ENCODE measurements at regions not wholly inside any gene's neighbourhood (a gene's known extent, or its start where the extent isn't known, plus 50 kb on each side); places are given as distances from the start of the nearest gene placed in this dataset.
A peak's percentile ranks its signal among the peaks of the same experiment; 100 is the strongest.

GRCh38 chr6:105871542-105871941, 214.6 kb upstream of the PRDM1 start:
- Histone ChIP-seq H3K27ac (ENCODE audit: low read depth in 1 of 2, low read length in 2 of 2) (peak overlapping the region in 1 of 2 donors; percentile 91), H3K9me3 (replicated peaks in 1 of 2; ENCODE audit: control insufficient read depth in 1 of 2, insufficient read depth in 1 of 2, low read length in 2 of 2) (no peaks in the 10 kb centered on the region), H3K27me3 (ENCODE audit: control insufficient read depth in 2 of 2, insufficient read depth in 2 of 2, low read length in 2 of 2) (no peaks in the 10 kb centered on the region), H3K4me2 (replicated peaks; ENCODE audit: extremely low read depth, low read length, poor library complexity, severe bottlenecking) (no peak overlapping the region), H4K20me1 (ENCODE audit: insufficient read depth, low read length) (no peaks in the 10 kb centered on the region), H2AFZ (ENCODE audit: insufficient read depth, low read depth, low read length, poor library complexity, severe bottlenecking) (no peak overlapping the region), H3K36me3 (replicated peaks in 1 of 2; ENCODE audit: control insufficient read depth in 1 of 2, insufficient read depth in 2 of 2, low read length in 2 of 2) (no peaks in the 10 kb centered on the region), H3K79me2 (ENCODE audit: insufficient read depth, low read length) (no peaks in the 10 kb centered on the region), H3K9ac (ENCODE audit: insufficient read depth, low read length, poor library complexity, severe bottlenecking) (peak overlapping the region; percentile 1), H3K4me3 (replicated peaks in 1 of 3; ENCODE audit: low read depth in 2 of 3, low read length in 3 of 3) (no peak overlapping the region), H3K4me1 (ENCODE audit: control insufficient read depth in 1 of 2, insufficient read depth in 2 of 2, low read length in 2 of 2) (peaks cover 69 to 77% of the 10 kb centered on the region in 2 donors)
- peaks cover 0 to 3% of the 10 kb centered on the region in 2 donors for H3K36me3 Mint-ChIP-seq
- H3K9me3 Mint-ChIP-seq: peaks cover 2 to 10% (median 2%) of the 10 kb centered on the region in 7 donors
- WGBS (ENCODE audit: insufficient coverage): 95% methylated on average over 3 of the region's 5 CpGs
- no peak for TF ChIP-seq CTCF (IDR thresholded peaks at IDR 0.05)
- intact Hi-C loops (cut with micrococcal nuclease): loop anchor here in 1 of 2 donors (10.0 kb wide), 1 partner anchor 643 kb away; no protein-coding TSS in a partner anchor
- no peak overlapping the region for H3K4me3 Mint-ChIP-seq
- DNase-seq: no peak
- peaks cover 68% of the 10 kb centered on the region for H3K4me1 Mint-ChIP-seq
- peak overlapping the region; percentile 87 to 96 (median 94) for H3K27ac Mint-ChIP-seq
- H3K27me3 Mint-ChIP-seq (ENCODE audit: low read depth in 3 of 3): peaks cover 0 to 1% (median 0%) of the 10 kb centered on the region in 3 donors

GRCh38 chr6:105869835-105870440, 216.2 kb upstream of the PRDM1 start:
- Mint-ChIP-seq H3K9me3 (peaks cover under 1 to 12% (median 2%) of the 10 kb centered on the region in 7 donors), H3K4me3 (no peak overlapping the region), H3K27ac (peak overlapping the region; percentile 81 to 96 (median 87)), H3K36me3 (peaks cover 0 to 3% of the 10 kb centered on the region in 2 donors), H3K27me3 (ENCODE audit: low read depth in 3 of 3) (peaks cover 0 to 3% (median 0%) of the 10 kb centered on the region in 3 donors), H3K4me1 (peaks cover 60% of the 10 kb centered on the region)
- Histone ChIP-seq H3K27ac (ENCODE audit: low read depth in 1 of 2, low read length in 2 of 2) (peak overlapping the region; percentile 82 to 91), H3K4me1 (ENCODE audit: control insufficient read depth in 1 of 2, insufficient read depth in 2 of 2, low read length in 2 of 2) (peaks cover 62 to 68% of the 10 kb centered on the region in 2 donors), H3K9me3 (replicated peaks in 1 of 2; ENCODE audit: control insufficient read depth in 1 of 2, insufficient read depth in 1 of 2, low read length in 2 of 2) (no peaks in the 10 kb centered on the region), H3K4me2 (replicated peaks; ENCODE audit: extremely low read depth, low read length, poor library complexity, severe bottlenecking) (peak overlapping the region; percentile 50), H4K20me1 (ENCODE audit: insufficient read depth, low read length) (no peaks in the 10 kb centered on the region), H3K4me3 (replicated peaks in 1 of 3; ENCODE audit: low read depth in 2 of 3, low read length in 3 of 3) (peak overlapping the region in 1 of 3 experiments; percentile 12), H3K9ac (ENCODE audit: insufficient read depth, low read length, poor library complexity, severe bottlenecking) (peak overlapping the region; percentile 6), H3K36me3 (replicated peaks in 1 of 2; ENCODE audit: control insufficient read depth in 1 of 2, insufficient read depth in 2 of 2, low read length in 2 of 2) (no peaks in the 10 kb centered on the region), H3K79me2 (ENCODE audit: insufficient read depth, low read length) (no peaks in the 10 kb centered on the region), H3K27me3 (ENCODE audit: control insufficient read depth in 2 of 2, insufficient read depth in 2 of 2, low read length in 2 of 2) (no peaks in the 10 kb centered on the region), H2AFZ (ENCODE audit: insufficient read depth, low read depth, low read length, poor library complexity, severe bottlenecking) (no peak overlapping the region)
- TF ChIP-seq CTCF (IDR thresholded peaks at IDR 0.05): no peak
- intact Hi-C loops (cut with micrococcal nuclease): loop anchor here in 1 of 2 donors (10.0 kb wide), 1 partner anchor 645 kb away; no protein-coding TSS in a partner anchor
- peak; percentile 56 to 81 (median 76) for DNase-seq
- 58% methylated on average over 2 of the region's 5 CpGs for WGBS (ENCODE audit: insufficient coverage)
